ENCODE measurements at regions not wholly inside any gene's neighbourhood (a gene's known extent, or its start where the extent isn't known, plus 50 kb on each side); places are given as distances from the start of the nearest gene placed in this dataset.

GRCh38 chr4:138485498-138485897 lies 243.3 kb upstream of the SLC7A11 start:
- TF ChIP-seq CTCF (IDR thresholded peaks at IDR 0.05) (no peak), POLR2AphosphoS5 (IDR thresholded peaks at IDR 0.05) (no peak), POLR2A (IDR thresholded peaks at IDR 0.05) (no peak)
